Right lobe of liver (tissue), 4 donors: ENCODE measurements at regions not wholly inside any gene's neighbourhood (a gene's known extent, or its start where the extent isn't known, plus 50 kb on each side); places are given as distances from the start of the nearest gene placed in this dataset.

Experiments
- CTCF ChIP-seq, 4 donors: fragments of 200-600 bp in 3 of 4; fragments of 450-650 bp in 1 of 4; IDR thresholded peaks; one replicate each; pipeline versions ENCODE4 v1.5.1 to v1.8.0; 2016 to 2022; ENCODE audit warnings: antibody characterized with exemption in 4 of 4, mild to moderate bottlenecking in 2 of 4
- POLR2A ChIP-seq: fragments of 450-650 bp; IDR thresholded peaks from one replicate; pipeline ENCODE4 v1.6.1; 2017; ENCODE audit warnings: antibody characterized with exemption, mild to moderate bottlenecking
- donor health status: DM: no; HTN: no; CAD: no.
- donor health status: DM: no; HTN: no; CAD: no.
- donor health status: DM: no; HTN: yes; CAD: no.

- TF ChIP-seq CTCF (IDR thresholded peaks at IDR 0.05) = no peak
- no peak for TF ChIP-seq POLR2A
These were observed 760.2 kb upstream of the GBE1 start for GRCh38 chr3:82521657-82522056.
